NB4 (cell line): ENCODE measurements at regions not wholly inside any gene's neighbourhood (a gene's known extent, or its start where the extent isn't known, plus 50 kb on each side); places are given as distances from the start of the nearest gene placed in this dataset.

Experiments
- CTCF ChIP-seq: IDR thresholded peaks from one replicate; pipeline ENCODE4 v1.5.1; 2012; ENCODE audit warnings: low read depth, low read length
- POLR2A ChIP-seq: IDR thresholded peaks from 2 replicates; pipeline ENCODE4 v1.6.1; 2011; ENCODE audit warnings: mild to moderate bottlenecking; ENCODE audit not compliant: insufficient read length; ENCODE audit errors: extremely low read depth

GRCh38 chr7:45350896-45351295 lies 193.3 kb downstream of the RAMP3 start:
- TF ChIP-seq POLR2A (no peak), CTCF (no peak)
